HL-60 (cell line): ENCODE measurements at regions not wholly inside any gene's neighbourhood (a gene's known extent, or its start where the extent isn't known, plus 50 kb on each side); places are given as distances from the start of the nearest gene placed in this dataset.

ENCODE experiments used
- CTCF ChIP-seq: IDR thresholded peaks from one replicate; pipeline ENCODE4 v1.5.1; 2011; ENCODE audit warnings: low read length, control low read depth, inconsistent platforms; ENCODE audit not compliant: insufficient read depth
- REST ChIP-seq: IDR thresholded peaks from 2 replicates; pipeline ENCODE4 v1.6.1; 2012; ENCODE audit warnings: low read depth; ENCODE audit not compliant: insufficient replicate concordance

- no peak for TF ChIP-seq CTCF
- no peak for TF ChIP-seq REST
These were observed 423.3 kb upstream of the GRM7 start for GRCh38 chr3:6437631-6438030.
